ENCODE measurements at regions not wholly inside any gene's neighbourhood (a gene's known extent, or its start where the extent isn't known, plus 50 kb on each side); places are given as distances from the start of the nearest gene placed in this dataset.

GRCh38 chr6:165936096-165936495 is 231.6 kb downstream of the TBXT start:
- H3K4me1 Mint-ChIP-seq (ENCODE audit: unreplicated experiment): peaks cover 21% of the 10 kb centered on the region
- no peaks in the 10 kb centered on the region for H3K36me3 Mint-ChIP-seq (ENCODE audit: unreplicated experiment)
- peaks cover 7% of the 10 kb centered on the region for H3K9me3 Mint-ChIP-seq (ENCODE audit: unreplicated experiment)
- no peak for TF ChIP-seq CTCF (IDR thresholded peaks at IDR 0.05)
- H3K27me3 Mint-ChIP-seq (ENCODE audit: unreplicated experiment): peaks cover 19% of the 10 kb centered on the region
- H3K27ac Mint-ChIP-seq (ENCODE audit: unreplicated experiment): peak overlapping the region; percentile 58
- H3K4me3 Mint-ChIP-seq (ENCODE audit: unreplicated experiment): no peak overlapping the region
- DNase-seq (ENCODE audit: extremely low spot score, unreplicated experiment): no peak

- DNase-seq (ENCODE audit: extremely low spot score, unreplicated experiment): no peak
- peaks cover 20% of the 10 kb centered on the region for H3K27me3 Mint-ChIP-seq (ENCODE audit: unreplicated experiment)
- H3K36me3 Mint-ChIP-seq (ENCODE audit: unreplicated experiment): no peaks in the 10 kb centered on the region
- no peak overlapping the region for H3K4me3 Mint-ChIP-seq (ENCODE audit: unreplicated experiment)
- H3K9me3 Mint-ChIP-seq (ENCODE audit: unreplicated experiment): peaks cover 7% of the 10 kb centered on the region
- peaks cover 8% of the 10 kb centered on the region for H3K4me1 Mint-ChIP-seq (ENCODE audit: unreplicated experiment)
- TF ChIP-seq CTCF (IDR thresholded peaks at IDR 0.05): no peak
- H3K27ac Mint-ChIP-seq (ENCODE audit: unreplicated experiment): no peak overlapping the region
Measured at GRCh38 chr6:165931675-165932074, 236.0 kb downstream of the TBXT start.

- DNase-seq (ENCODE audit: extremely low spot score, unreplicated experiment): no peak
- H3K27me3 Mint-ChIP-seq (ENCODE audit: unreplicated experiment): peaks cover 12% of the 10 kb centered on the region
- H3K36me3 Mint-ChIP-seq (ENCODE audit: unreplicated experiment): no peaks in the 10 kb centered on the region
- no peak overlapping the region for H3K4me3 Mint-ChIP-seq (ENCODE audit: unreplicated experiment)
- H3K4me1 Mint-ChIP-seq (ENCODE audit: unreplicated experiment): peaks cover under 1% of the 10 kb centered on the region
- H3K9me3 Mint-ChIP-seq (ENCODE audit: unreplicated experiment): peaks cover 7% of the 10 kb centered on the region
- TF ChIP-seq CTCF (IDR thresholded peaks at IDR 0.05): no peak
- H3K27ac Mint-ChIP-seq (ENCODE audit: unreplicated experiment): no peak overlapping the region
Measured at GRCh38 chr6:165930668-165931214, 236.9 kb downstream of the TBXT start.

GRCh38 chr6:165929607-165930006 is 238.0 kb downstream of the TBXT start:
- no peak for DNase-seq (ENCODE audit: extremely low spot score, unreplicated experiment)
- peaks cover 9% of the 10 kb centered on the region for H3K27me3 Mint-ChIP-seq (ENCODE audit: unreplicated experiment)
- H3K9me3 Mint-ChIP-seq (ENCODE audit: unreplicated experiment): no peaks in the 10 kb centered on the region
- peaks cover 12% of the 10 kb centered on the region for H3K4me1 Mint-ChIP-seq (ENCODE audit: unreplicated experiment)
- no peaks in the 10 kb centered on the region for H3K36me3 Mint-ChIP-seq (ENCODE audit: unreplicated experiment)
- no peak overlapping the region for H3K4me3 Mint-ChIP-seq (ENCODE audit: unreplicated experiment)
- H3K27ac Mint-ChIP-seq (ENCODE audit: unreplicated experiment): no peak overlapping the region
- no peak for TF ChIP-seq CTCF (IDR thresholded peaks at IDR 0.05)

GRCh38 chr6:165926378-165926777 is 241.3 kb downstream of the TBXT start:
- Mint-ChIP-seq H3K27me3 (ENCODE audit: unreplicated experiment) (peaks cover 3% of the 10 kb centered on the region), H3K4me1 (ENCODE audit: unreplicated experiment) (peaks cover 36% of the 10 kb centered on the region), H3K27ac (ENCODE audit: unreplicated experiment) (no peak overlapping the region), H3K9me3 (ENCODE audit: unreplicated experiment) (peaks cover 5% of the 10 kb centered on the region), H3K4me3 (ENCODE audit: unreplicated experiment) (no peak overlapping the region), H3K36me3 (ENCODE audit: unreplicated experiment) (no peaks in the 10 kb centered on the region)
- DNase-seq (ENCODE audit: extremely low spot score, unreplicated experiment): no peak
- no peak for TF ChIP-seq CTCF (IDR thresholded peaks at IDR 0.05)

Data from osteocyte (in vitro differentiated cells).